ENCODE measurements at regions not wholly inside any gene's neighbourhood (a gene's known extent, or its start where the extent isn't known, plus 50 kb on each side); places are given as distances from the start of the nearest gene placed in this dataset.

DNA sequence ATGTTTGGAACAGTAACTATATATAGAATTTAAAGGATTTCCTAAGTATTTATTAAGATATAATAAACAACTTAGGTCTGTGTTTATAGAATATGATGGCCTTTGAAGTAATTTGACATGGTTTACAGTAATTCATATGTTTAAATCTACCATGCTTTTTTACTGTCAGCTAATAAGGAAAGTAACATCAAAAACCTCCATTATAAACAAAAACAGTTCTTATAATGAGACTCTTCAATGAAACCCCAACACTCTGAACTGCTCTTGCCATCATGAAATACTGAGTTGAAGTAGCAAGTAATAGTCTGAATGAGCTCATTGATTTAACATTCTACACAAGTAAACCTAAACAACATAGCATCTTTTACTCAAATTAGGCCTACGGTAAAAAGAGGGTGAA lies 1236.5 kb downstream of the FSTL5 start:
- Histone ChIP-seq H3K4me1 (no peaks in the 10 kb centered on the region), H3K36me3 (ENCODE audit: control insufficient read depth, insufficient read depth, low read length) (no peaks in the 10 kb centered on the region), H3K27me3 (replicated peaks; ENCODE audit: control insufficient read depth, insufficient read depth, low read length) (no peaks in the 10 kb centered on the region), H3K9me3 (no peaks in the 10 kb centered on the region), H3K4me3 (ENCODE audit: low read depth, low read length) (no peak overlapping the region)
- no peak overlapping the region for H3K27ac Mint-ChIP-seq (ENCODE audit: unreplicated experiment)
- H3K9me3 Mint-ChIP-seq (ENCODE audit: unreplicated experiment), result no peaks in the 10 kb centered on the region
- BruUV-seq (replicated peaks), result no TSS peak
- no peak overlapping the region for H3K4me3 Mint-ChIP-seq (ENCODE audit: unreplicated experiment)
- CTCF ChIA-PET, result no interaction called here
- H3K27me3 Mint-ChIP-seq (ENCODE audit: insufficient read depth, unreplicated experiment), result no peaks in the 10 kb centered on the region
- H3K4me1 Mint-ChIP-seq (ENCODE audit: low read depth, unreplicated experiment), result no peaks in the 10 kb centered on the region
- intact Hi-C loops (cut with micrococcal nuclease; ENCODE audit: unreplicated experiment), result no loop called here
- POLR2A ChIA-PET, result no interaction called here
- H3K36me3 Mint-ChIP-seq (ENCODE audit: insufficient read depth, unreplicated experiment), result no peaks in the 10 kb centered on the region
- no peak for TF ChIP-seq CTCF (IDR thresholded peaks at IDR 0.05; ENCODE audit: insufficient read depth in 1 of 2, low read depth in 1 of 2, low read length in 1 of 2, severe bottlenecking in 1 of 2, unreplicated experiment in 1 of 2)
- no peak for DNase-seq

DNA sequence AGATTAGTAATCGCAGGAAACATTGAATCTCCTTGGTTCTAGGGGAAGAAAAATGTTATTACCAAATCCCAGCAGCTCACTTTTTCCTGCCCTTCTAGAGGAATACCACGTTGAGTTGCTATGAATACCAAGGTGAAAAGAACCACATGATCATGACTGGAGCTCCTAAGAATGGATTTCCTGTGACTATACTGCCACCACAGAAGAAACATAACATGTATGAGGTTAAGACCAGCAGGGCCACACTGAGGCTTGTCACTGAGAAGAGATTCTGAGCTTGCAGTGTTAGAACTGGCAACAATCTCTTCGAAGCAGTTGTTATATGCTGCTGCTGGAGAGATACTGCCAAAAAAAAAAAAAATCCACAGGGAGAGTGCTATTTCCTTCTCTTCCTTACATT lies 1235.3 kb downstream of the FSTL5 start:
- Mint-ChIP-seq H3K27me3 (ENCODE audit: insufficient read depth, unreplicated experiment) (no peaks in the 10 kb centered on the region), H3K4me1 (ENCODE audit: low read depth, unreplicated experiment) (no peaks in the 10 kb centered on the region), H3K9me3 (ENCODE audit: unreplicated experiment) (no peaks in the 10 kb centered on the region), H3K4me3 (ENCODE audit: unreplicated experiment) (no peak overlapping the region), H3K27ac (ENCODE audit: unreplicated experiment) (no peak overlapping the region), H3K36me3 (ENCODE audit: insufficient read depth, unreplicated experiment) (no peaks in the 10 kb centered on the region)
- no peak overlapping the region for H3K4me3 ChIP-seq (ENCODE audit: low read depth, low read length)
- DNase-seq, result no peak
- no peaks in the 10 kb centered on the region for H3K4me1 ChIP-seq
- H3K36me3 ChIP-seq (ENCODE audit: control insufficient read depth, insufficient read depth, low read length), result no peaks in the 10 kb centered on the region
- no peak for TF ChIP-seq CTCF (IDR thresholded peaks at IDR 0.05; ENCODE audit: insufficient read depth in 1 of 2, low read depth in 1 of 2, low read length in 1 of 2, severe bottlenecking in 1 of 2, unreplicated experiment in 1 of 2)
- intact Hi-C loops (cut with micrococcal nuclease; ENCODE audit: unreplicated experiment), result no loop called here
- no TSS peak for BruUV-seq (replicated peaks)
- ChIA-PET CTCF (no interaction called here), POLR2A (no interaction called here)
- H3K27me3 ChIP-seq (replicated peaks; ENCODE audit: control insufficient read depth, insufficient read depth, low read length), result no peaks in the 10 kb centered on the region
- no peaks in the 10 kb centered on the region for H3K9me3 ChIP-seq

DNA sequence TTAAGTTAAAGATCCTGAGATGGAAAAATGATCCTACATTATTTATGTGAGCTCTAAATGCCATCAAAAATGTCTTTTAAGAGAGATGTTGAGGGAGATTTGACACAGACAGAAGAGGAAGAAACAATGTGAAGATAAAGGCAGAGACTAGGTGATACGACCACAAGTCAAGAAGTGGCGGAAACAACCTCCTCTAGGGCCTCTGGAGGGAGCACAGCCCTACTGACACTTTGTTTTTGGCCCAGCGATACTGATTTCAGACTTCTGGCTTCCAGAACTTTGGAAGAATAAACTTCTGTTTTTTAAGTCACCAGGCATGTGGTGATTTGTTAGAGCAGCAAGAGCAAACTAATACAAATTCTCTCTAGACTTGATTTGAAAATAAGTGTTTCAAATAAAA lies 1216.1 kb downstream of the FSTL5 start:
- Mint-ChIP-seq H3K4me1 (ENCODE audit: low read depth, unreplicated experiment) (no peaks in the 10 kb centered on the region), H3K4me3 (ENCODE audit: unreplicated experiment) (no peak overlapping the region), H3K9me3 (ENCODE audit: unreplicated experiment) (no peaks in the 10 kb centered on the region), H3K27me3 (ENCODE audit: insufficient read depth, unreplicated experiment) (no peaks in the 10 kb centered on the region), H3K36me3 (ENCODE audit: insufficient read depth, unreplicated experiment) (no peaks in the 10 kb centered on the region), H3K27ac (ENCODE audit: unreplicated experiment) (no peak overlapping the region)
- Histone ChIP-seq H3K27me3 (replicated peaks; ENCODE audit: control insufficient read depth, insufficient read depth, low read length) (no peaks in the 10 kb centered on the region), H3K4me1 (no peaks in the 10 kb centered on the region), H3K9me3 (no peaks in the 10 kb centered on the region), H3K36me3 (ENCODE audit: control insufficient read depth, insufficient read depth, low read length) (no peaks in the 10 kb centered on the region), H3K4me3 (ENCODE audit: low read depth, low read length) (no peak overlapping the region)
- no TSS peak for BruUV-seq (replicated peaks)
- no peak for DNase-seq
- TF ChIP-seq CTCF (IDR thresholded peaks at IDR 0.05; ENCODE audit: insufficient read depth in 1 of 2, low read depth in 1 of 2, low read length in 1 of 2, severe bottlenecking in 1 of 2, unreplicated experiment in 1 of 2), result no peak
- CTCF ChIA-PET, result no interaction called here
- intact Hi-C loops (cut with micrococcal nuclease; ENCODE audit: unreplicated experiment), result no loop called here
- POLR2A ChIA-PET, result no interaction called here

Data from Caco-2 (cell line).